Ishikawa (cell line): ENCODE measurements at regions not wholly inside any gene's neighbourhood (a gene's known extent, or its start where the extent isn't known, plus 50 kb on each side); places are given as distances from the start of the nearest gene placed in this dataset.

Source experiments
- CEBPB ChIP-seq: IDR thresholded peaks from 2 replicates; pipeline ENCODE4 v1.6.1; 2012
- CREB1 ChIP-seq: IDR thresholded peaks from 2 replicates; pipeline ENCODE4 v1.6.1; 2012; ENCODE audit warnings: low read depth
- EP300 ChIP-seq: IDR thresholded peaks from 2 replicates; pipeline ENCODE4 v1.6.1; 2012; ENCODE audit warnings: borderline replicate concordance
- FOXM1 ChIP-seq: IDR thresholded peaks from 2 replicates; pipeline ENCODE4 v1.6.1; 2012; ENCODE audit warnings: low read depth, borderline replicate concordance
- MAX ChIP-seq: IDR thresholded peaks from 2 replicates; pipeline ENCODE4 v1.6.1; 2012
- NFIC ChIP-seq: IDR thresholded peaks from 2 replicates; pipeline ENCODE4 v1.6.1; 2012
- RAD21 ChIP-seq: IDR thresholded peaks from 2 replicates; pipeline ENCODE4 v1.6.1; 2012; ENCODE audit warnings: low read depth
- REST ChIP-seq: IDR thresholded peaks from 2 replicates; pipeline ENCODE4 v1.6.1; 2012; ENCODE audit warnings: low read depth, mild to moderate bottlenecking
- TAF1 ChIP-seq: IDR thresholded peaks from 2 replicates; pipeline ENCODE4 v1.6.1; 2012; ENCODE audit warnings: low read depth, mild to moderate bottlenecking
- TEAD4 ChIP-seq: IDR thresholded peaks from 2 replicates; pipeline ENCODE4 v1.6.1; 2012
- YY1 ChIP-seq: IDR thresholded peaks from 2 replicates; pipeline ENCODE4 v1.6.1; 2012; ENCODE audit warnings: low read depth
- ZBTB7A ChIP-seq: IDR thresholded peaks from 2 replicates; pipeline ENCODE4 v1.6.1; 2012; ENCODE audit warnings: low read depth

- TF ChIP-seq MAX (no peak), RAD21 (no peak), REST (no peak), CEBPB (no peak), TEAD4 (no peak), TAF1 (no peak), NFIC (no peak), FOXM1 (no peak), EP300 (no peak), CREB1 (no peak), ZBTB7A (no peak), YY1 (no peak)
Measured at GRCh38 chr2:567496-567864, 109.7 kb downstream of the TMEM18 start.
